ENCODE measurements at regions not wholly inside any gene's neighbourhood (a gene's known extent, or its start where the extent isn't known, plus 50 kb on each side); places are given as distances from the start of the nearest gene placed in this dataset.

DNA sequence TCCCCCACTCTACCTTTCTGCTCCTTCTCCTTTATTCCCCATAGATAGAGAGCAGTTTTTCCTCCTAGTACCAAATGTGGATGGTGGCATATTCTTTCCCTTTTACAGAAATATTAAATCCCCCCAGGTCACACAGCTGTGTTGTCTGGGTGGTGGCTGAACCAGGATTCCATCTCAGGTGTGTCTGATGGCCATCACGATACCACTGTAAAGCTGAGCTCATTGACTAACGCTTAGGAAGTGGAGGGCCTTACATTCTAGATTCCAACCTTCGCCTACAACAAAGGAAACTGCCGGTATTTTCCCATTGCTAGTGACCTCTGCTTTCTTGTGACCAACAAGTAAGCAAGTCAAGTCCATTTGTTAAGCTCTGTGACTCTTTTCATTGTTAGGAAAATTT lies 131.9 kb upstream of the KLF4 start:
- H3K27me3 Mint-ChIP-seq (ENCODE audit: low read depth): peaks cover 1% of the 10 kb centered on the region; the same call in 1 of the 2 replicates
- WGBS (ENCODE audit: extremely low coverage, insufficient read length, low lambda C conversion rate): no CpG with 5 or more reads among the region's 4 CpGs

More for the DNA sequence above, 131.9 kb upstream of the KLF4 start:
- H3T11ph ChIP-seq (ENCODE audit: low read length): no peak overlapping the region
- no peak for DNase-seq
- no peak overlapping the region for H3K27ac ChIP-seq (ENCODE audit: insufficient read length, low read depth, low read length)
- H3K79me2 ChIP-seq (ENCODE audit: insufficient read depth, low read length): no peaks in the 10 kb centered on the region
- H3K4ac ChIP-seq (ENCODE audit: low read depth, low read length): no peak overlapping the region
- no peak overlapping the region for H4K8ac ChIP-seq (replicated peaks; ENCODE audit: insufficient read length, low read depth, low read length)
- no peak overlapping the region for H2BK20ac ChIP-seq (ENCODE audit: low read depth, low read length, poor library complexity, severe bottlenecking)
- H3K9ac ChIP-seq (ENCODE audit: extremely low read depth, insufficient read length, low read length): no peak overlapping the region
- Mint-ChIP-seq H3K4me1 (peaks cover 10 to 14% of the 10 kb centered on the region in 2 experiments), H3K9me3 (no peaks in the 10 kb centered on the region), H3K36me3 (ENCODE audit: insufficient read depth in 1 of 3, low read depth in 3 of 3) (no peaks in the 10 kb centered on the region), H3K27ac (no peak overlapping the region; a peak in 1 of 7 replicates), H3K4me3 (no peak overlapping the region)
- no peak overlapping the region for H2AFZ ChIP-seq (ENCODE audit: low read length)
- H4K5ac ChIP-seq (ENCODE audit: insufficient read length, low read depth, low read length): no peak overlapping the region
- no peak overlapping the region for H2BK12ac ChIP-seq (ENCODE audit: insufficient read length, low read depth, low read length)
- no peak overlapping the region for H2BK15ac ChIP-seq (ENCODE audit: low read depth, low read length)
- H2AK5ac ChIP-seq (ENCODE audit: insufficient read length, low read length): no peak overlapping the region
- H2BK5ac ChIP-seq (ENCODE audit: insufficient read length, low read length): no peak overlapping the region
- H3K79me1 ChIP-seq (ENCODE audit: insufficient read depth, low read depth, low read length, poor library complexity, severe bottlenecking): no peaks in the 10 kb centered on the region
- no peaks in the 10 kb centered on the region for H3K23me2 ChIP-seq (ENCODE audit: insufficient read length, low read depth, low read length, poor library complexity, severe bottlenecking)
- H3K4me2 ChIP-seq (ENCODE audit: insufficient read depth, insufficient read length, low read length): no peak overlapping the region
- H3K14ac ChIP-seq (ENCODE audit: insufficient read depth, low read length): no peak overlapping the region
- H3K23ac ChIP-seq (ENCODE audit: insufficient read length, low read depth, low read length): no peak overlapping the region
- H4K91ac ChIP-seq (ENCODE audit: insufficient read length, low read depth, low read length): no peak overlapping the region
- no peak overlapping the region for H3K18ac ChIP-seq (ENCODE audit: insufficient read length, low read depth, low read length)
- no peaks in the 10 kb centered on the region for H3K27me3 ChIP-seq (ENCODE audit: insufficient read depth, low read length)
- no peak overlapping the region for H2BK120ac ChIP-seq (ENCODE audit: low read depth, low read length, poor library complexity, severe bottlenecking)
- H4K20me1 ChIP-seq (ENCODE audit: control insufficient read depth, insufficient read depth, insufficient read length): no peaks in the 10 kb centered on the region
- no peaks in the 10 kb centered on the region for H3K9me3 ChIP-seq (ENCODE audit: control insufficient read depth, low read depth, low read length)
- TF ChIP-seq, protein P1, sequence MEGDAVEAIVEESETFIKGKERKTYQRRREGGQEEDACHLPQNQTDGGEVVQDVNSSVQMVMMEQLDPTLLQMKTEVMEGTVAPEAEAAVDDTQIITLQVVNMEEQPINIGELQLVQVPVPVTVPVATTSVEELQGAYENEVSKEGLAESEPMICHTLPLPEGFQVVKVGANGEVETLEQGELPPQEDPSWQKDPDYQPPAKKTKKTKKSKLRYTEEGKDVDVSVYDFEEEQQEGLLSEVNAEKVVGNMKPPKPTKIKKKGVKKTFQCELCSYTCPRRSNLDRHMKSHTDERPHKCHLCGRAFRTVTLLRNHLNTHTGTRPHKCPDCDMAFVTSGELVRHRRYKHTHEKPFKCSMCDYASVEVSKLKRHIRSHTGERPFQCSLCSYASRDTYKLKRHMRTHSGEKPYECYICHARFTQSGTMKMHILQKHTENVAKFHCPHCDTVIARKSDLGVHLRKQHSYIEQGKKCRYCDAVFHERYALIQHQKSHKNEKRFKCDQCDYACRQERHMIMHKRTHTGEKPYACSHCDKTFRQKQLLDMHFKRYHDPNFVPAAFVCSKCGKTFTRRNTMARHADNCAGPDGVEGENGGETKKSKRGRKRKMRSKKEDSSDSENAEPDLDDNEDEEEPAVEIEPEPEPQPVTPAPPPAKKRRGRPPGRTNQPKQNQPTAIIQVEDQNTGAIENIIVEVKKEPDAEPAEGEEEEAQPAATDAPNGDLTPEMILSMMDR (conservative IDR thresholded peaks at IDR 0.05): no peak
- H3K4me1 ChIP-seq (ENCODE audit: insufficient read depth, low read length): no peaks in the 10 kb centered on the region
- H3K56ac ChIP-seq (ENCODE audit: insufficient read length, low read depth, low read length): no peak overlapping the region
